Effector memory CD8-positive, alpha-beta T cell (primary cell): ENCODE measurements at regions not wholly inside any gene's neighbourhood (a gene's known extent, or its start where the extent isn't known, plus 50 kb on each side); places are given as distances from the start of the nearest gene placed in this dataset.

Experiments used
- ATAC-seq: fragments of 150-1000 bp; cut with Tn5 transposase; replicated peaks from 2 replicates; pipeline ENCODE4 v1.10.0; 2021; ENCODE audit warnings: mild to moderate bottlenecking, moderate library complexity
- DNase-seq, 3 experiments: peaks; one replicate each; pipeline ENCODE4 v3.0.0; 2021
- H3K27ac Mint-ChIP-seq, 2 donors: one replicate each; pipeline ENCODE4 v1.8.0; 2022; ENCODE audit warnings: mild to moderate bottlenecking in 2 of 2, mixed read lengths in 2 of 2, moderate library complexity in 2 of 2
- H3K27me3 Mint-ChIP-seq, 2 donors: one replicate each; pipeline ENCODE4 v1.8.0; 2022; ENCODE audit warnings: mixed read lengths in 2 of 2
- H3K36me3 Mint-ChIP-seq: one replicate; pipeline ENCODE4 v1.8.0; 2022; ENCODE audit warnings: mild to moderate bottlenecking, moderate library complexity, mixed read lengths; ENCODE audit not compliant: insufficient read depth
- H3K4me1 Mint-ChIP-seq, 2 donors: one replicate each; pipeline ENCODE4 v1.8.0; 2022; ENCODE audit warnings: low read depth in 2 of 2, mixed read lengths in 2 of 2
- H3K4me3 Mint-ChIP-seq, 2 donors: one replicate each; pipeline ENCODE4 v1.8.0; 2022; ENCODE audit warnings: mild to moderate bottlenecking in 2 of 2, mixed read lengths in 2 of 2, moderate library complexity in 2 of 2
- H3K9me3 Mint-ChIP-seq, 2 donors: one replicate each; pipeline ENCODE4 v1.8.0; 2022; ENCODE audit warnings: mixed read lengths in 2 of 2

DNA sequence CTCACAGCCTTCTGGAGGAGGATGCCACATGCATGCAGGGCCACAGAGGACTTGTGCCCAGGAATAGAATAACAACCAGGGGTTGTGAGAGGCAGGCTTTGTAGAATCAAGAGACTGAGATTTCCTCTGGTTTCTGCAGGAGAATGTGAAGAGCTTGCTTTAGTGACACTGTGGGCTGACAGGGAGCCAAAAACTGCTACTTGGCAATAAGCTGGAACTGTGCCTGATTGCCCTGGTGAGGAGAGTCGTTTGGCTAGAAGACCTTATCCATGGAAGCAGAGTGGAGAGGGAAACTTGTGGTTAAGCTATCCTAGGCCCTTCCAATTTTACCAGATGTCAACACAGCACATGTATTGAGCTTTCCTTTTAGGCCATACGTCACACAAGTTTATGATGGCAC, 902.1 kb downstream of the MRPL39 start:
- no peaks in the 10 kb centered on the region for H3K36me3 Mint-ChIP-seq
- DNase-seq (no peak), ATAC-seq (no peak)
- H3K9me3 Mint-ChIP-seq = peaks cover 0 to 1% of the 10 kb centered on the region in 2 donors
- H3K4me3 Mint-ChIP-seq = no peak overlapping the region
- H3K27me3 Mint-ChIP-seq = no peaks in the 10 kb centered on the region
- H3K27ac Mint-ChIP-seq = no peak overlapping the region
- H3K4me1 Mint-ChIP-seq = no peaks in the 10 kb centered on the region

DNA sequence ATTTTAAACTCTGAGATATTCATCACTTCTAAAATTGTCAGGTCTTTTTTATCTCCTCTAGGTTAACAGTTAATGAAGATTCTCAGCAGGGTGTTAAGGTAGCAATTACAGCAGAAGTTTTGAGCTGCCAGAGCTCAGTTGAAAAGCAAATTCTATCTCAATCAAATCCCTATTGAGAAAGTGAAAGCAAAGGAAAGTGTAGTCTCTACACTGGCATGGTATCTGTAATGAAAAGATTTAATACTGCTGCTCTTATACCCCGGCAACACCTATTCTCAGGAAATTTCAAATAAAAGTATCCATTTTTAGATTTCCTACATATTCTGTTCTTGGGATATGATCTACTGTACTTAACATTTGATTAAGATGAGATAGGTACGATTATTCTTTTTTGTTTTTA, 913.5 kb downstream of the MRPL39 start:
- Mint-ChIP-seq H3K9me3 (peaks cover 0 to 3% of the 10 kb centered on the region in 2 donors), H3K4me3 (no peak overlapping the region), H3K27ac (no peak overlapping the region), H3K36me3 (no peaks in the 10 kb centered on the region), H3K27me3 (no peaks in the 10 kb centered on the region), H3K4me1 (no peaks in the 10 kb centered on the region)
- ATAC-seq (no peak), DNase-seq (no peak)

DNA sequence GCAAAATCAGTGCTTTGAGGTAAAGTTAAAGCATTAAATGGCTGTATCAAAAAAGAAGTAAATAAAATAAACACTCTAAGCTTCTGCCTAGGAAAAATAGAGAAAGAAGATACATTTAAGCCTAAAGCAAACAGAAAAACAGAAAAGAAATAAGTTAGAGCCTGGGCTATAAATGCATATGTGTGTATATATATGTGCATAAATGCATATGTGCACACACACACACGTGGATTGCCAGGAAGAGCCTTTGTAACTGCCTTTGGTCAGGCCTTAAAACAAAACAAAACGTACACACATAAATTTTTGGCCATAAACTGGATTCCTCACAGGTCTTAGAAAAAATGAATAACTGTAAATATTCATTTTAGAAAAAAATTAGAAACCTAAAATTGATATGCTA, 925.8 kb downstream of the MRPL39 start:
- Mint-ChIP-seq H3K36me3 (no peaks in the 10 kb centered on the region), H3K27me3 (no peaks in the 10 kb centered on the region), H3K4me1 (no peaks in the 10 kb centered on the region), H3K4me3 (no peak overlapping the region), H3K27ac (no peak overlapping the region), H3K9me3 (peaks cover 0 to 7% of the 10 kb centered on the region in 2 donors)
- DNase-seq (no peak), ATAC-seq (no peak)

DNA sequence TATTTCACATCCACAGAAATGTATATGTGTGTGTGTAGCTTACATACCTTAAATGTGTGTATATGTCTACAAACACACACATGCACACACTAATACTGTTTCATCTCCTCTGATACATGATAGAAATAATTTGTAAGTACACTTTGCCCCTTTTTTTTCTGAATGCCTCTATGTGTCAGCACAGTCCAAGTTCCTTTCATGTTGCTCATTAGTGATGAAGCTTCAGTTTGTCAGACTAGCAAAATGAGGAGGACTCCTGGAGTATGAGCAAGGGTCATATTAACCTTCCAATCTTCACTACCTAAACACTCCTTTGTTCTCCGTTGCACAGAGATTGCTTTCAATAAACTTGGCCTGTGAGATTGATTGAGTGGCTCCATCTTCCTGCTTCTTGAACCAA, 935.4 kb downstream of the MRPL39 start:
- H3K9me3 Mint-ChIP-seq = no peaks in the 10 kb centered on the region
- no peak overlapping the region for H3K27ac Mint-ChIP-seq
- H3K4me3 Mint-ChIP-seq = no peak overlapping the region
- H3K27me3 Mint-ChIP-seq = no peaks in the 10 kb centered on the region
- no peak for ATAC-seq
- DNase-seq = no peak
- no peaks in the 10 kb centered on the region for H3K4me1 Mint-ChIP-seq
- H3K36me3 Mint-ChIP-seq = no peaks in the 10 kb centered on the region

DNA sequence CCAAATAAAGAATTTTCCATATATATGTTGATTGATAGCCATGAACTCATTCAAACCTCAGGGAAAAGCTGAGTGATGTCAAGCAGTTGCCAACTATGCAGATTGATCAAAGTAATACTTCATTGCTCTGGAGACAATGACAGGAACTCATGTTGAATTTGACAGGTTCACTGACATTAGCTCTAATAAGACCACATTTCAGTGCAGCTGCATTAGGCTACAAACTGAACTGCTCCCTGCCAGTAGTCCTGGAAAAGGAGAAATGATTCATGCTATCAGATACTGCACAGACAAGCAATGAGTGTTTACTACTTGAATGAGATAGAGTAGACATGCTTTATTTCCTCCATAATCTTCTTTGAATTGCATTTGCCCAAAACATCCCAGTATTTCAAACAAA, 948.4 kb downstream of the MRPL39 start:
- Mint-ChIP-seq H3K36me3 (no peaks in the 10 kb centered on the region), H3K27ac (no peak overlapping the region), H3K4me1 (no peaks in the 10 kb centered on the region), H3K4me3 (no peak overlapping the region), H3K9me3 (peaks cover 0 to 6% of the 10 kb centered on the region in 2 donors), H3K27me3 (no peaks in the 10 kb centered on the region)
- ATAC-seq = no peak
- no peak for DNase-seq

DNA sequence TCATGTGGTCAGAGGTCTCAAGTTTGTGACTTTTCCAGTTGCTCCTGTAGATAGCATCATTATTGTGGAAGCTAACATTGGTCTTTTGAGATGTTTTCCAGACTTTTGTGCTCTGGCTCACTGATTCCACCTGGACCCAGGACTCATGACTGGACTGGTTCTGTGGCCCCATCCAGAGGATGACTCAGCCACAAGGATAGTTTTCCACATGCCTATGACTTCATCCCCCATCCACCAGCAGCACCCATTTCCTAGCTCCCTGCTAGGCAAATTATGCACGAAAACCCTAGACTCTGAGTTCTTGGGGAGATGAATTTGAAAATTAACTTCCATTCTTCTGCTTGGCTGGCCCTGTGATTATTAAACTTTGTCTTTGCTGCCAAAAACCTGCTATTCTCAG, 949.3 kb downstream of the MRPL39 start:
- H3K9me3 Mint-ChIP-seq = peaks cover 0 to 6% of the 10 kb centered on the region in 2 donors
- DNase-seq = no peak
- H3K4me1 Mint-ChIP-seq = no peaks in the 10 kb centered on the region
- no peak overlapping the region for H3K27ac Mint-ChIP-seq
- no peaks in the 10 kb centered on the region for H3K27me3 Mint-ChIP-seq
- no peaks in the 10 kb centered on the region for H3K36me3 Mint-ChIP-seq
- H3K4me3 Mint-ChIP-seq = no peak overlapping the region
- ATAC-seq = no peak

DNA sequence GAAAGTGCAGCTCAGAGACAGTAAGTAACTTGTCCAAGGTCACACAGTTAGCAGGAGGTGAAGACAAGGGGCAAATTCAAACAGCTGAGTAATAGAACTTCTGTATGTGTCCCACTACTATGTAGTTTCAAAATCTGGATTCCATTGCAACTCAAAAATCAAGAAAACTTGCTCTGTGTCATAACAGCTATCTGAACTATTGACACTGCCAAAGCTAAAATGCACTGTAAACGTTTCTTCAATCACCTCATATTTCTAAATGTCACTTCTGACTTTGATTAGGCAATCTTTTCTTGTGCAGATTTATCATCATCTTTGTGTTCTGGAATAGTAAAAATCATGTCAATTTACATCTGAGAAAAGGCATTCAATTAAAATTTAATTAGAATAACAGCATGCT, 957.6 kb downstream of the MRPL39 start:
- ATAC-seq (no peak), DNase-seq (no peak)
- Mint-ChIP-seq H3K4me3 (no peak overlapping the region), H3K36me3 (no peaks in the 10 kb centered on the region), H3K27me3 (no peaks in the 10 kb centered on the region), H3K4me1 (no peaks in the 10 kb centered on the region), H3K9me3 (peaks cover 3 to 13% of the 10 kb centered on the region in 2 donors), H3K27ac (no peak overlapping the region)

DNA sequence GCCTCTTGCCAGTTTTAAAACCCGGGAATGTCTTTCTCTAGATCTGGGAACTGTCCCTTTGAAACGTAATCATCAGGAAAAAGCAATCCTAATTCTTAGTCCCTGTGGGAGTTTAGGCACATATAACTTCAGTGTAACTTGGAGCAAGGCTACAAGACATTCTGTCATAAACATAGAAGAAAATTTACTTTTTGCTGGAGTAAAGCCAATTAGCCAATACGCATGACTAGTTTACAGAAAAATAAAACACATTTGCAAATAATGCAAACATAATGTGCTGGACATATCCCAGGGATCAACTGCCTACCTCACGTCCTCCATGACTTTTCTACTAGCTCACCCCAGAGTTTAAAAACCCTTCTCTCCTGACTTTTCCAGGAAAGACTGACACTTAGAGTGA, 970.6 kb downstream of the MRPL39 start:
- Mint-ChIP-seq H3K9me3 (peaks cover 0 to 2% of the 10 kb centered on the region in 2 donors), H3K36me3 (peaks cover 3% of the 10 kb centered on the region), H3K27ac (no peak overlapping the region), H3K4me3 (no peak overlapping the region), H3K27me3 (no peaks in the 10 kb centered on the region), H3K4me1 (no peaks in the 10 kb centered on the region)
- no peak for ATAC-seq
- DNase-seq = no peak

DNA sequence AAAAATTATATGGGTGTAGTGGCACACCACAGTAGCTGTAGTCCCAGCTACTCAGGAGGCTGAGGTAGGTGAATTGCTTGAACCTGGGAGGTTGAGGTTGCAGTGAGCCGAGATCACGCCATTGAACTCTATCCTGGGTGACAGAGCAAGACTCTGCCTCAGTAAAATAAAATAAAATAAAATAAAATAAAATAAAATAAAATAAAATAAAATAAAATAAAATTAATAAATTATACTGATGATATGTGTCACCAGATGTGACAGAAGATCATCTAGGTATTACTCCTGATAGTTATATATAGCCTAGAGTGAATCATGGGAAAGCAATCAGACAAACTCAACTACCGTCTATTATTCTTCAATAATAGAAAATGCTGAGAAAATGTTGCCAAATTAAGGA, 972.5 kb downstream of the MRPL39 start:
- H3K27ac Mint-ChIP-seq = no peak overlapping the region
- peaks cover 3% of the 10 kb centered on the region for H3K36me3 Mint-ChIP-seq
- no peaks in the 10 kb centered on the region for H3K27me3 Mint-ChIP-seq
- DNase-seq (no peak), ATAC-seq (no peak)
- H3K4me3 Mint-ChIP-seq = no peak overlapping the region
- no peaks in the 10 kb centered on the region for H3K4me1 Mint-ChIP-seq
- H3K9me3 Mint-ChIP-seq = peaks cover 0 to 2% of the 10 kb centered on the region in 2 donors

DNA sequence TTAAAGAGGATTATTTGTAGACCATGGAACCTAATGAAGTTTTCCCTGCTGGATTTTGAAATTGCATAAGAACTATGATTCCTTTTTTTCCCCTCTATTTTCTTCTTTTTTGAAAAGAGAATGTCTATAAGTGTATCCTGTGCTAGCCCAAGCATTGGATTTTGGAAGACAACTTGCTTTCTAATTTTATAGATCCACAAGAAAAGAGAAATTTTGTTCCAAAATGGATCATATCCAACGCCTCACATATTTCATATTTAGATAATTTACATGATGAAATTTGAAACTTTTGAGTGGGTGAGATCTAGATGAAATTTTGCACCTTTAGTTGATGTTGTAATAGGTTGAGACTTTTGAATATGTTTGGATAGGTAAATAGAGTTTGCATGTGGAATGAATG, 978.7 kb downstream of the MRPL39 start:
- Mint-ChIP-seq H3K27me3 (no peaks in the 10 kb centered on the region), H3K4me1 (no peaks in the 10 kb centered on the region), H3K27ac (no peak overlapping the region), H3K4me3 (no peak overlapping the region), H3K36me3 (no peaks in the 10 kb centered on the region), H3K9me3 (peaks cover 3 to 14% of the 10 kb centered on the region in 2 donors)
- DNase-seq (no peak), ATAC-seq (no peak)

DNA sequence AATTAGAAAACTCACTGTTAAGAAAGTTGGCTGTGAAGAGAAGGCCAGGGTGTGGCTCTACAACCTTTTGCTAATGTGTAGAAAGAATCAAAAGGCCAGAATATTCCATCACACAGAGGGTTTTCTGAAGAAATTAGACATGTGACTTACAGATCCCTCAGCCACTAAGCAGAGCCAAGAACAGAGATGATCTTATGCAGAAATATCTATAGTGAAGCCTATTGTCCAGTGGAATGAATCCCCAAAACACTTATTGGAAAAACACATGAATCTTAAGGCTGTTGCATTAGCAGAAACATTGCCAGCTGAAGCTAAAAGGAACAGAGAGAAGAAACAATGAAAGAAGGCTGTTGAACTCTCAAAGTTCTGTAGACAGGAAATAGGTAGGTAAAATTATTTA, 979.2 kb downstream of the MRPL39 start:
- no peak for DNase-seq
- no peak for ATAC-seq
- Mint-ChIP-seq H3K4me1 (no peaks in the 10 kb centered on the region), H3K9me3 (peaks cover 3 to 14% of the 10 kb centered on the region in 2 donors), H3K27ac (no peak overlapping the region), H3K36me3 (no peaks in the 10 kb centered on the region), H3K4me3 (no peak overlapping the region), H3K27me3 (no peaks in the 10 kb centered on the region)

DNA sequence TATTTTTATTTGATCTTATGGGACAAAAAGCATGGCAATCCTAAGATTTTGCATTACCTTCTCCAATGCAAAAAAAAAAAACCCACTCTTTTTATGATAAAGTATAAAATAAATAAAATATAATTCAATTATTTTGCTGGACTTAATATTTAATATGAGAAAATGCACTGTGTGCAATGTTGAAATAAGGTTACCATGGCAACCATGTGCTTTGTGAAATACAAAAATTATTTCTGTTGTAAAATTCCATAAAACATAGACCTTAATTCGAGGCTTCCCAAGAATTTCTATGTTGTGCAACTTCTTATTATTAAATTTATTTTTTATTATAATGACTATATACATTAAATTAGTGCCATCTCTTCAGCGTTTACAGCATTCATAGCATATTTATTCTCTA, 989.5 kb downstream of the MRPL39 start:
- H3K27ac Mint-ChIP-seq = no peak overlapping the region
- peaks cover 8 to 18% of the 10 kb centered on the region in 2 donors for H3K9me3 Mint-ChIP-seq

DNA sequence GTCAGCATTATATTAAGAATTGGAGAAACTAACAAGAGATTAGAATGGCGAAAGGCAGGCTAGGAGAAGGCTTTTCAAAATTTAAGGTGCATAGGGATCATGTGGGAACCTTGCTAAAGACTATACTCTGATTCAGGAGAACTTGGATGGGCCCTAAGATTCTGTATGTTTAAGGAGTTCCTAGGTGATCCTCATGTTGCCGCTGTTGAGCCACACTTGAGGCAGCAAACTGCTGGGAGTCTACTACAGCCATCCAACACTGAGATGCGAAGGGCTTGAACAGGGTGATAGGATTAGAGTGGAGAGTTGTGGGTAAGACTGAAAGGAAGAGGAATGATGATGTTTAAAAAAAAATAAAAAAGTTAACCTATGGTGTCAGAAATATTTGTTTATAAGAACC, 1013.2 kb downstream of the MRPL39 start:
- H3K27ac Mint-ChIP-seq = no peak overlapping the region
- no peaks in the 10 kb centered on the region for H3K36me3 Mint-ChIP-seq
- H3K4me1 Mint-ChIP-seq = no peaks in the 10 kb centered on the region
- ATAC-seq (no peak), DNase-seq (no peak)
- peaks cover 6 to 8% of the 10 kb centered on the region in 2 donors for H3K9me3 Mint-ChIP-seq
- H3K4me3 Mint-ChIP-seq = no peak overlapping the region
- no peaks in the 10 kb centered on the region for H3K27me3 Mint-ChIP-seq

More for the DNA sequence above, 989.5 kb downstream of the MRPL39 start:
- ATAC-seq = no peak
- no peak for DNase-seq
- Mint-ChIP-seq H3K4me3 (no peak overlapping the region), H3K4me1 (no peaks in the 10 kb centered on the region), H3K36me3 (no peaks in the 10 kb centered on the region), H3K27me3 (no peaks in the 10 kb centered on the region)

DNA sequence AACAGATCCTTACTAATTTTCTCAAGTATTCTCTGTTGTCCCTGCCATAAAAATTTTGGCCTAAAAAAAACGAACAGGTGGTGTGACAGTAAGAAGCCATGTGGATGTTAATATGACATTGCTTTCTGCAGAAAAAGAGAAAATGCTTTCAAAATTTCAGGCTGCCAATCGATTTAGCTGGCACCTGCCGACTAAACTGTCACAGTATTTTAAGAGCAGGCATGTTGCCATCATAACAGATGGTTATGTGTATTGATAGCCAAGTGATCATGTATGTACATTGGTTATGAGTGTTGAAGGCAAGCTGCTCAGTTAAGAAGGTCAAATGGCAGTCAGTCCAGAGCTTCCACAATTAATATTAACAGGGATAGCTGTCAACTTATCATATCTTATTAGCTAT, 1017.0 kb downstream of the MRPL39 start:
- no peak overlapping the region for H3K4me3 Mint-ChIP-seq
- no peak overlapping the region for H3K27ac Mint-ChIP-seq
- H3K36me3 Mint-ChIP-seq = no peaks in the 10 kb centered on the region
- DNase-seq (no peak), ATAC-seq (no peak)
- peaks cover 5 to 8% of the 10 kb centered on the region in 2 donors for H3K9me3 Mint-ChIP-seq
- H3K4me1 Mint-ChIP-seq = no peaks in the 10 kb centered on the region
- H3K27me3 Mint-ChIP-seq = no peaks in the 10 kb centered on the region

DNA sequence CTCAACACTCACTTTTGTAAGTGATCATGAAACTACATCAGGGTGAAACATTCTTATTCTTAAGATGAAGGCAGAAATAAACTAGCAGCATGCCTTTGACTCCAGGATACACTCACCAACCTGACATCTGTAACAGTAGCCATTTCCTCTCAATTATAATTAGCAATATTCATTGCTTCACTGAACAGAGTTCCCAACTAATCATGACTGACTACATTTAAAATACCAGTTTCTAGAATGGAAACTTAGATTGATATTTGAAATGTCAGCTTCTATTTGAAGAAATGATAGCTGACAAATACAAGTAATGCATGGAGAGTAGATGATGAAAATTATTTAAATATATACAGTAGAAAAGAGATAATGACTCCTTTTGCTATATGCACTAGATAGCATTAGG, 1023.8 kb downstream of the MRPL39 start:
- peaks cover 0 to 1% of the 10 kb centered on the region in 2 donors for H3K9me3 Mint-ChIP-seq
- DNase-seq (no peak), ATAC-seq (no peak)
- H3K27ac Mint-ChIP-seq = no peak overlapping the region
- no peaks in the 10 kb centered on the region for H3K4me1 Mint-ChIP-seq
- no peak overlapping the region for H3K4me3 Mint-ChIP-seq
- H3K36me3 Mint-ChIP-seq = no peaks in the 10 kb centered on the region
- H3K27me3 Mint-ChIP-seq = no peaks in the 10 kb centered on the region
